Esophagus squamous epithelium (tissue), 5 donors: ENCODE measurements at regions not wholly inside any gene's neighbourhood (a gene's known extent, or its start where the extent isn't known, plus 50 kb on each side); places are given as distances from the start of the nearest gene placed in this dataset.

Experiments
- DNase-seq: peaks from one replicate; lab custom pipeline; 2025; lab: John Stamatoyannopoulos, UW
- H3K27ac ChIP-seq, 4 donors: fragments of 200-600 bp; sonication (generic); one replicate each; pipeline ENCODE4 v1.5.1; 2016 to 2019; ENCODE audit warnings: mild to moderate bottlenecking in 1 of 4
- H3K27me3 ChIP-seq, 4 donors: fragments of 200-600 bp; sonication (generic); 1 replicate in 3 of 4; 2 replicates in 1 of 4; pipeline versions ENCODE4 v1.5.1 to v1.6.0; 2017 to 2021; ENCODE audit warnings: antibody characterized with exemption in 1 of 4
- H3K36me3 ChIP-seq, 3 donors: fragments of 200-600 bp; sonication (generic); one replicate each; pipeline ENCODE4 v1.5.1; 2016 to 2019
- H3K4me1 ChIP-seq, 3 donors: fragments of 200-600 bp; sonication (generic); one replicate each; pipeline ENCODE4 v1.5.1; 2017 to 2019
- H3K4me3 ChIP-seq, 4 donors: fragments of 200-600 bp; sonication (generic); 1 replicate in 3 of 4; 2 replicates in 1 of 4; pipeline ENCODE4 v1.5.1; 2016 to 2019; ENCODE audit warnings: mild to moderate bottlenecking in 2 of 4, moderate library complexity in 1 of 4
- H3K9me3 ChIP-seq, 3 donors: fragments of 200-600 bp; sonication (generic); one replicate each; pipeline ENCODE4 v1.5.1; 2016 to 2019
- POLR2A ChIP-seq, 4 donors: fragments of 450-650 bp; IDR thresholded peaks; one replicate each; pipeline ENCODE4 v1.6.1; 2017; ENCODE audit warnings: antibody characterized with exemption in 4 of 4, mild to moderate bottlenecking in 4 of 4, moderate library complexity in 3 of 4
- WGBS, 2 donors: methylation state at CpG; one replicate each; pipeline ENCODE4 v1.1.5; 2018; 5-methylcytosine and 5-hydroxymethylcytosine counted together
- intact Hi-C: fragments of 100-400 bp; cut with DNase I; formaldehyde crosslinking; loops from one replicate; pipeline ENCODE4 v1.15.0; 2022
- TF ChIP-seq, protein P1 (sequence below), 6 experiments: fragments of 450-650 bp in 4 of 6; fragments of 200-600 bp in 2 of 6; sonication (generic) in 2 of 6; IDR thresholded peaks; one replicate each; pipeline ENCODE4 v1.5.1; 2016 to 2019; ENCODE audit warnings: antibody characterized with exemption in 6 of 6, mild to moderate bottlenecking in 4 of 6, moderate library complexity in 4 of 6
- donor health status: DM: yes; HTN: yes; CAD: no.

DNA sequence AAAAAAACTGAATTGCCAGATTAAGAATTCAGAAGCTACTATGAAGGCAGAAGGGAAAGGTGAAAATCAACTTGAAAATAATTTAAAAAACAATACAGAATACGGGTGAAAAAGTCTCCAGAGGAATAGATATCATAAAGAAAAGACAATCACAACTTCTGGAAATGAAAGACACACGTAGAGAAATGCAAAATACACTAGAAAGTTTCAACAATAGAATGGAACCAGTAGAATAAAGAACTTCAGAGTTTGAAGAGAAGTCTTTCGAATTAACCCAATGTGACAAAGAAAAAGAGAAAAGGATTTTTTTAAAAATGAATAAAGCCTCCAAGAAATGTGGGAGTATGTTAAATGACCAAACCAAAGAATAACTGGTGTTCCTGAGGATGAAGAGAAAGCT lies 263.8 kb upstream of the FAT3 start:
- intact Hi-C loops: no loop called here
- 77 to 78% methylated on average over 3 of the region's 3 CpGs for WGBS, 2 donors

DNA sequence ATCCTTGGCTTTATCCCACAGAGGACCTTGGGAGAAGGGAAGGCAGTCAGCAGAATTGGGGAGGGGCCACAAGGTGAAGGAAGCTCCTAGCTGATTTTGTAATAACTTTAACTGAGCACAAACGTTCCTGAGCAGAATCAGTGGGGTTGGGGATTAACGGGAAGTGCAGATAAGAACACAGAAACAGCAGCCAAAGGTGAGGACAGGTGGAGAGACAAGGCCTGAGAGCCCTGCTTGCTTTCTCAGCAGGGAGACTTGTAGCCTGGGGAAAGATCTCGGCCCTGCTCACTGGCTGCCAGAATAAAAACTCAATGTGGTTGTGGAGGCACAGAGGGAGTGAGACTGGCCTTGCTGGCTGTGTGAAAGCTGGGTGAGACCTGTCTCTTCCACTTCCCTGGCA lies 265.2 kb upstream of the FAT3 start:
- H3K36me3 ChIP-seq: no peaks in the 10 kb centered on the region

More for the DNA sequence above, 263.8 kb upstream of the FAT3 start:
- no peaks in the 10 kb centered on the region for H3K4me1 ChIP-seq
- no peaks in the 10 kb centered on the region for H3K27me3 ChIP-seq
- no peak for DNase-seq
- no peaks in the 10 kb centered on the region for H3K36me3 ChIP-seq
- no peak overlapping the region for H3K4me3 ChIP-seq
- peaks cover 0 to 13% (median 8%) of the 10 kb centered on the region in 3 donors for H3K9me3 ChIP-seq
- TF ChIP-seq POLR2A (IDR thresholded peaks at IDR 0.05): no peak
- TF ChIP-seq, protein P1, sequence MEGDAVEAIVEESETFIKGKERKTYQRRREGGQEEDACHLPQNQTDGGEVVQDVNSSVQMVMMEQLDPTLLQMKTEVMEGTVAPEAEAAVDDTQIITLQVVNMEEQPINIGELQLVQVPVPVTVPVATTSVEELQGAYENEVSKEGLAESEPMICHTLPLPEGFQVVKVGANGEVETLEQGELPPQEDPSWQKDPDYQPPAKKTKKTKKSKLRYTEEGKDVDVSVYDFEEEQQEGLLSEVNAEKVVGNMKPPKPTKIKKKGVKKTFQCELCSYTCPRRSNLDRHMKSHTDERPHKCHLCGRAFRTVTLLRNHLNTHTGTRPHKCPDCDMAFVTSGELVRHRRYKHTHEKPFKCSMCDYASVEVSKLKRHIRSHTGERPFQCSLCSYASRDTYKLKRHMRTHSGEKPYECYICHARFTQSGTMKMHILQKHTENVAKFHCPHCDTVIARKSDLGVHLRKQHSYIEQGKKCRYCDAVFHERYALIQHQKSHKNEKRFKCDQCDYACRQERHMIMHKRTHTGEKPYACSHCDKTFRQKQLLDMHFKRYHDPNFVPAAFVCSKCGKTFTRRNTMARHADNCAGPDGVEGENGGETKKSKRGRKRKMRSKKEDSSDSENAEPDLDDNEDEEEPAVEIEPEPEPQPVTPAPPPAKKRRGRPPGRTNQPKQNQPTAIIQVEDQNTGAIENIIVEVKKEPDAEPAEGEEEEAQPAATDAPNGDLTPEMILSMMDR (IDR thresholded peaks at IDR 0.05): no peak
- no peak overlapping the region for H3K27ac ChIP-seq

DNA sequence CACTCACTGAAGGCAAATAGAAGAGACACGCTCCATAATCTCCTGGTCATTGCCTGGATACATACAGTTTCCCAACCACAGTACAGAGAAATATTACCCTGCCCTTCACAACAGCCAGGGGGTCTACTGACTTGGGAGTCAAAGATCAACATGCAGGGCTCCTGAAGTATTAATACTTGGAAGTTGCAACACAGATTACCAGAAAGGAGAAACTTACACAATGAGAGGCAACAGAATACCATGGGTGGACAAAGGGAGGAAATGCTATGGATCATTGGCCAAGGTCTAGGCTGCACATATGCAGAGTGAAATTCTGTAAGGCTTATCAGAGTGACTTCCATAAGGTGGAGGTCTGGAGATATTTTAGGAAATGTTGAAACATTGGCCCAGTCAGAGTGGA lies 267.9 kb upstream of the FAT3 start:
- DNase-seq: no peak
- no peaks in the 10 kb centered on the region for H3K27me3 ChIP-seq
- peaks cover 0 to 13% (median 8%) of the 10 kb centered on the region in 3 donors for H3K9me3 ChIP-seq
- H3K4me1 ChIP-seq: no peaks in the 10 kb centered on the region
- no peak for TF ChIP-seq POLR2A (IDR thresholded peaks at IDR 0.05)
- TF ChIP-seq, protein P1 (IDR thresholded peaks at IDR 0.05): no peak
- H3K36me3 ChIP-seq: no peaks in the 10 kb centered on the region
- intact Hi-C loops: no loop called here
- H3K27ac ChIP-seq: no peak overlapping the region
- WGBS, 2 donors: 86 to 89% methylated on average over 1 of the region's 1 CpG
- no peak overlapping the region for H3K4me3 ChIP-seq

More for the DNA sequence above, 265.2 kb upstream of the FAT3 start:
- TF ChIP-seq POLR2A (IDR thresholded peaks at IDR 0.05): no peak
- TF ChIP-seq, protein P1 (IDR thresholded peaks at IDR 0.05): no peak
- Histone ChIP-seq H3K27ac (no peak overlapping the region), H3K27me3 (no peaks in the 10 kb centered on the region), H3K4me3 (no peak overlapping the region), H3K9me3 (peaks cover 0 to 13% (median 8%) of the 10 kb centered on the region in 3 donors), H3K4me1 (no peaks in the 10 kb centered on the region)
- 51 to 60% methylated on average over 3 of the region's 3 CpGs for WGBS, 2 donors
- intact Hi-C loops: no loop called here
- DNase-seq: no peak

DNA sequence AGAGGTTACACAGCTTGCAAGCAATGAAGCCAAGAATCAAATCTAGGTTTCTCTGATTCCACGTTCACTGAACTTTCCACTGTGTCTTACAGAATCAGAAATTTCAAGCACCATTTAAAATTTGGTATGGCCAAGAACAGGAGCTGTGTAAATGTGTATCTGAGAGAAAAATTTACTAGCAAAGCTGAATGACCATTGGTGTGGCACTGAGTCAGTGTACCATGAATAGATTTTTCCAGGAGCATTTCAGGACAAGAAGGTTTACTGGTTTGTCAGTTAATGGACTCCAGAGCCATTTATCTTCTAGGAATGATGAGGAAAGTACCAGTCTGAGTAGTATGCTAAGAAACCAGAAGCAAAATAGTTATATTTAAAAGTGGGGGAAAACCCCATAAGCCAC lies 269.4 kb upstream of the FAT3 start:
- Histone ChIP-seq H3K36me3 (no peaks in the 10 kb centered on the region), H3K4me1 (no peaks in the 10 kb centered on the region), H3K9me3 (peaks cover 0 to 11% (median 1%) of the 10 kb centered on the region in 3 donors), H3K4me3 (no peak overlapping the region), H3K27ac (no peak overlapping the region), H3K27me3 (no peaks in the 10 kb centered on the region)
- 67 to 68% methylated on average over 1 of the region's 1 CpG for WGBS, 2 donors
- intact Hi-C loops: no loop called here
- DNase-seq: no peak
- TF ChIP-seq POLR2A (IDR thresholded peaks at IDR 0.05): no peak
- TF ChIP-seq, protein P1 (IDR thresholded peaks at IDR 0.05): no peak

DNA sequence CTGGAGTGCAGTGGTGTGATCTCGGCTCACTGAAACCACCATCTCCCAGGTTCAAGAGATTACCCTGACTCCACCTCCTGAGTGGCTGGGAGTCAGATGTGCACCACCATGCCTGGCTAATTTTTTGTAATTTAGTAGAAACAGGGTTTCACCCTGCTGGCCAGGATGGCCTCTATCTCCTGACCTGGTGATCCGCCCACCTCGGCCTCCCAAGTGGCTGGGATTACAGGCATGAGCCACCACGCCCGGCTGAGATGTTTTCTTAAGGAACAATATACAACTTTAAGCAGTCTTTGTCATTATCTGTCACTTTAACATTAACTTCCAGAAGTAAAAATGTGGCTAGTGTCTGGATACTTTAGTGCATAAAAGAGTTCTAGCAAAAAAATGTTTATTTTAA lies 272.6 kb upstream of the FAT3 start:
- WGBS, 2 donors: 60 to 76% methylated on average over 3 to 5 of the region's 5 CpGs
- Histone ChIP-seq H3K4me3 (no peak overlapping the region), H3K9me3 (no peaks in the 10 kb centered on the region), H3K27me3 (no peaks in the 10 kb centered on the region), H3K36me3 (no peaks in the 10 kb centered on the region), H3K27ac (no peak overlapping the region), H3K4me1 (peaks cover 0 to 9% (median 3%) of the 10 kb centered on the region in 3 donors)
- TF ChIP-seq POLR2A (IDR thresholded peaks at IDR 0.05): no peak
- TF ChIP-seq, protein P1 (IDR thresholded peaks at IDR 0.05): no peak
- no peak for DNase-seq
- intact Hi-C loops: no loop called here
